Ovary (tissue), 3 donors: ENCODE measurements at regions not wholly inside any gene's neighbourhood (a gene's known extent, or its start where the extent isn't known, plus 50 kb on each side); places are given as distances from the start of the nearest gene placed in this dataset.

Experiments
- EP300 ChIP-seq: sonication (generic); formaldehyde crosslinking; IDR thresholded peaks from one replicate; pipeline ENCODE4 v1.6.1; 2017; ENCODE audit warnings: antibody characterized with exemption
- TF ChIP-seq, protein P1 (sequence below), 3 donors: fragments of 450-650 bp in 2 of 3; fragments of 200-600 bp in 1 of 3; IDR thresholded peaks; one replicate each; pipeline versions ENCODE4 v1.5.1 to v1.8.0; 2016 to 2022; ENCODE audit warnings: antibody characterized with exemption in 3 of 3, mild to moderate bottlenecking in 1 of 3
- donor health status: DM: no; HTN: no; CAD: no.

DNA sequence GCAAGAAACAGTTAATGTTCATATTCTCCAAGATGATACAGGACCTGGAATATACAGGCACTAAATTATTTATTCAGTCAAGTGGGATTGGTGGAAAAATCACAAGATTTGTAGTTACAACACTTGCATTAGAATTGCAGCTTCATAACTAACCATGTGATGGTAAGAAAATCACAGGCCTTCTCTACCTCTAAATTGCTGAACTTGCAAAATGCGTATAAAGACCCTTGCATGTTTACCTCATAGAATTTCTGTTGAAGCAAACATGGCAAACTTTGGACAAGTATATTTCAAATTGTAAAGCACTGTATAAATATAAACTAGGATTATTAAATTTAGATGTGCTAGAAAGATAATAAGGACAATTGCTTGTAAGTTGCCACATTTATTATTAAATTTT lies 215.1 kb downstream of the TMA16 start:
- TF ChIP-seq, protein P1, sequence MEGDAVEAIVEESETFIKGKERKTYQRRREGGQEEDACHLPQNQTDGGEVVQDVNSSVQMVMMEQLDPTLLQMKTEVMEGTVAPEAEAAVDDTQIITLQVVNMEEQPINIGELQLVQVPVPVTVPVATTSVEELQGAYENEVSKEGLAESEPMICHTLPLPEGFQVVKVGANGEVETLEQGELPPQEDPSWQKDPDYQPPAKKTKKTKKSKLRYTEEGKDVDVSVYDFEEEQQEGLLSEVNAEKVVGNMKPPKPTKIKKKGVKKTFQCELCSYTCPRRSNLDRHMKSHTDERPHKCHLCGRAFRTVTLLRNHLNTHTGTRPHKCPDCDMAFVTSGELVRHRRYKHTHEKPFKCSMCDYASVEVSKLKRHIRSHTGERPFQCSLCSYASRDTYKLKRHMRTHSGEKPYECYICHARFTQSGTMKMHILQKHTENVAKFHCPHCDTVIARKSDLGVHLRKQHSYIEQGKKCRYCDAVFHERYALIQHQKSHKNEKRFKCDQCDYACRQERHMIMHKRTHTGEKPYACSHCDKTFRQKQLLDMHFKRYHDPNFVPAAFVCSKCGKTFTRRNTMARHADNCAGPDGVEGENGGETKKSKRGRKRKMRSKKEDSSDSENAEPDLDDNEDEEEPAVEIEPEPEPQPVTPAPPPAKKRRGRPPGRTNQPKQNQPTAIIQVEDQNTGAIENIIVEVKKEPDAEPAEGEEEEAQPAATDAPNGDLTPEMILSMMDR (IDR thresholded peaks at IDR 0.05), result no peak
- TF ChIP-seq EP300, result no peak
